ENCODE measurements at regions not wholly inside any gene's neighbourhood (a gene's known extent, or its start where the extent isn't known, plus 50 kb on each side); places are given as distances from the start of the nearest gene placed in this dataset.

DNA sequence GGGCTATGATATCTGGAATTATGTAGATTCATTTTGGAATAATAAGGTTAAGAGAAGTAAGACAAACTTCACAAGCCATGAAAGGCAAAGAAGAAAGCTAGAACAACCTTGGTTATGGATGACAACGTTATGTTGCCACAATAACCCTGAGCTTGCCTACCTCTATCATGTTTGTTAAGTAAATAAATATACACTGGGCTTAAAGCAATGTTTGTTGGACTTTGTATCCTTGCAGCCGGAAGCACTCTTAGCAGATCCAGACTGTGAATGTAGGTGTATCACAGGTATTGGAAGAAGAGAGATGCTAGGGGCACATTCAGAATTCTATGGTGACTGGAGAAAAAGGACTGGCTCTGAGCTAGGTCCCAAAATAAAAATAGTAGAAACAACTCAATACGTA lies 214.4 kb downstream of the HS3ST1 start:
- TF ChIP-seq, protein P1, sequence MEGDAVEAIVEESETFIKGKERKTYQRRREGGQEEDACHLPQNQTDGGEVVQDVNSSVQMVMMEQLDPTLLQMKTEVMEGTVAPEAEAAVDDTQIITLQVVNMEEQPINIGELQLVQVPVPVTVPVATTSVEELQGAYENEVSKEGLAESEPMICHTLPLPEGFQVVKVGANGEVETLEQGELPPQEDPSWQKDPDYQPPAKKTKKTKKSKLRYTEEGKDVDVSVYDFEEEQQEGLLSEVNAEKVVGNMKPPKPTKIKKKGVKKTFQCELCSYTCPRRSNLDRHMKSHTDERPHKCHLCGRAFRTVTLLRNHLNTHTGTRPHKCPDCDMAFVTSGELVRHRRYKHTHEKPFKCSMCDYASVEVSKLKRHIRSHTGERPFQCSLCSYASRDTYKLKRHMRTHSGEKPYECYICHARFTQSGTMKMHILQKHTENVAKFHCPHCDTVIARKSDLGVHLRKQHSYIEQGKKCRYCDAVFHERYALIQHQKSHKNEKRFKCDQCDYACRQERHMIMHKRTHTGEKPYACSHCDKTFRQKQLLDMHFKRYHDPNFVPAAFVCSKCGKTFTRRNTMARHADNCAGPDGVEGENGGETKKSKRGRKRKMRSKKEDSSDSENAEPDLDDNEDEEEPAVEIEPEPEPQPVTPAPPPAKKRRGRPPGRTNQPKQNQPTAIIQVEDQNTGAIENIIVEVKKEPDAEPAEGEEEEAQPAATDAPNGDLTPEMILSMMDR (IDR thresholded peaks at IDR 0.05), result no peak
- no peak for TF ChIP-seq POLR2A (IDR thresholded peaks at IDR 0.05)

Measured in body of pancreas (tissue), 4 donors.